Thoracic aorta (tissue), 2 donors: ENCODE measurements at regions not wholly inside any gene's neighbourhood (a gene's known extent, or its start where the extent isn't known, plus 50 kb on each side); places are given as distances from the start of the nearest gene placed in this dataset.

Experiments used
- ATAC-seq: fragments of 150-250 bp; one replicate; pipeline ENCODE4 v1.8.0; 2017; ENCODE audit warnings: low read depth; ENCODE audit not compliant: insufficient number of reproducible peaks, low FRiP score
- DNase-seq: peaks from one replicate; pipeline ENCODE4 v3.0.0-alpha.2; 2020; ENCODE audit warnings: low spot score
- H3K27ac ChIP-seq, 2 donors: fragments of 200-600 bp; sonication (generic); 1 replicate in 1 of 2; 2 replicates in 1 of 2; pipeline ENCODE4 v1.5.1; 2016; ENCODE audit warnings: mild to moderate bottlenecking in 2 of 2, moderate library complexity in 2 of 2
- H3K27me3 ChIP-seq: fragments of 200-600 bp; sonication (generic); replicated peaks from 2 replicates; pipeline ENCODE4 v1.6.0; 2016; ENCODE audit warnings: mild to moderate bottlenecking; ENCODE audit not compliant: insufficient read depth
- H3K36me3 ChIP-seq: fragments of 200-600 bp; sonication (generic); one replicate; pipeline ENCODE4 v1.5.1; 2016
- H3K4me1 ChIP-seq, 2 donors: fragments of 200-600 bp; sonication (generic); 1 replicate in 1 of 2; 2 replicates in 1 of 2; pipeline versions ENCODE4 v1.5.1 to v1.6.0; 2016; ENCODE audit warnings: low read depth in 2 of 2, mild to moderate bottlenecking in 1 of 2; ENCODE audit not compliant: control insufficient read depth in 1 of 2
- H3K4me3 ChIP-seq: fragments of 200-600 bp; sonication (generic); 2 replicates; pipeline ENCODE4 v1.5.1; 2016; ENCODE audit warnings: mild to moderate bottlenecking
- H3K9me3 ChIP-seq: fragments of 200-600 bp; sonication (generic); 2 replicates; pipeline ENCODE4 v1.5.1; 2016
- CTCF ChIP-seq: fragments of 200-600 bp; sonication (generic); IDR thresholded peaks from one replicate; pipeline ENCODE4 v1.5.1; 2019; ENCODE audit warnings: antibody characterized with exemption

GRCh38 chr3:72134989-72135451 lies 350.1 kb upstream of the PROK2 start:
- Histone ChIP-seq H3K9me3 (no peaks in the 10 kb centered on the region), H3K36me3 (no peaks in the 10 kb centered on the region), H3K27ac (no peak overlapping the region), H3K4me3 (no peak overlapping the region), H3K4me1 (peaks cover 5 to 29% of the 10 kb centered on the region in 2 donors), H3K27me3 (no peaks in the 10 kb centered on the region)
- DNase-seq (no peak), ATAC-seq (no peak)
- TF ChIP-seq CTCF, result no peak

- no peaks in the 10 kb centered on the region for H3K27me3 ChIP-seq
- no peak overlapping the region for H3K27ac ChIP-seq
- H3K4me1 ChIP-seq, result peaks cover 12 to 42% of the 10 kb centered on the region in 2 donors
- no peak for TF ChIP-seq CTCF
- no peaks in the 10 kb centered on the region for H3K36me3 ChIP-seq
- no peaks in the 10 kb centered on the region for H3K9me3 ChIP-seq
- no peak overlapping the region for H3K4me3 ChIP-seq
- no peak for ATAC-seq
- no peak for DNase-seq
Measured at GRCh38 chr3:72133329-72134011, 348.5 kb upstream of the PROK2 start.

GRCh38 chr3:72131899-72132298 lies 347.0 kb upstream of the PROK2 start:
- Histone ChIP-seq H3K4me3 (no peak overlapping the region), H3K27ac (no peak overlapping the region), H3K9me3 (no peaks in the 10 kb centered on the region), H3K27me3 (no peaks in the 10 kb centered on the region), H3K36me3 (no peaks in the 10 kb centered on the region), H3K4me1 (peaks cover 12 to 44% of the 10 kb centered on the region in 2 donors)
- TF ChIP-seq CTCF, result no peak
- ATAC-seq (no peak), DNase-seq (no peak)

- no peak for TF ChIP-seq CTCF
- no peak for DNase-seq
- no peak for ATAC-seq
- no peaks in the 10 kb centered on the region for H3K9me3 ChIP-seq
- H3K27ac ChIP-seq, result no peak overlapping the region
- no peak overlapping the region for H3K4me3 ChIP-seq
- H3K36me3 ChIP-seq, result no peaks in the 10 kb centered on the region
- no peaks in the 10 kb centered on the region for H3K27me3 ChIP-seq
- H3K4me1 ChIP-seq, result peaks cover 12 to 44% of the 10 kb centered on the region in 2 donors
Measured at GRCh38 chr3:72130565-72130964, 345.6 kb upstream of the PROK2 start.

GRCh38 chr3:72129501-72130094 lies 344.6 kb upstream of the PROK2 start:
- peak overlapping the region in 1 of 2 donors; percentile 48 for H3K27ac ChIP-seq
- DNase-seq, result no peak

More at GRCh38 chr3:72129501-72130094, 344.6 kb upstream of the PROK2 start:
- ATAC-seq, result no peak
- no peak for TF ChIP-seq CTCF
- no peaks in the 10 kb centered on the region for H3K36me3 ChIP-seq
- peaks cover 12 to 42% of the 10 kb centered on the region in 2 donors for H3K4me1 ChIP-seq
- no peaks in the 10 kb centered on the region for H3K27me3 ChIP-seq
- no peaks in the 10 kb centered on the region for H3K9me3 ChIP-seq
- no peak overlapping the region for H3K4me3 ChIP-seq
